Breast epithelium (tissue), 4 donors: ENCODE measurements at regions not wholly inside any gene's neighbourhood (a gene's known extent, or its start where the extent isn't known, plus 50 kb on each side); places are given as distances from the start of the nearest gene placed in this dataset.

Source experiments
- DNase-seq, 2 donors: peaks; one replicate each; pipeline ENCODE4 v3.0.0-alpha.2; 2019; ENCODE audit warnings: low spot score in 2 of 2
- H3K27ac ChIP-seq, 2 donors: fragments of 200-600 bp; sonication (generic) in 1 of 2; one replicate each; pipeline ENCODE4 v1.5.1; 2016 to 2019; ENCODE audit warnings: mild to moderate bottlenecking in 1 of 2
- H3K27me3 ChIP-seq, 2 donors: fragments of 200-600 bp; sonication (generic) in 1 of 2; one replicate each; pipeline versions ENCODE4 v1.5.1 to v1.6.0; 2017 to 2019; ENCODE audit warnings: control low read depth in 1 of 2, mild to moderate bottlenecking in 1 of 2
- H3K36me3 ChIP-seq: fragments of 200-600 bp; one replicate; pipeline ENCODE4 v1.5.1; 2019
- H3K4me1 ChIP-seq, 2 donors: fragments of 200-600 bp; sonication (generic); one replicate each; pipeline ENCODE4 v1.5.1; 2016 to 2019; ENCODE audit warnings: control low read depth in 1 of 2
- H3K4me3 ChIP-seq, 3 donors: fragments of 200-600 bp; sonication (generic); 1 replicate in 2 of 3; 2 replicates in 1 of 3; pipeline ENCODE4 v1.5.1; 2016 to 2019; ENCODE audit warnings: mild to moderate bottlenecking in 3 of 3, moderate library complexity in 2 of 3
- H3K9me3 ChIP-seq, 2 donors: fragments of 200-600 bp; sonication (generic) in 1 of 2; one replicate each; pipeline ENCODE4 v1.5.1; 2016 to 2019; ENCODE audit warnings: control low read depth in 1 of 2
- POLR2A ChIP-seq: fragments of 450-650 bp; IDR thresholded peaks from one replicate; pipeline ENCODE4 v1.6.1; 2016; ENCODE audit warnings: antibody characterized with exemption, mild to moderate bottlenecking, moderate library complexity
- POLR2AphosphoS5 ChIP-seq, 3 donors: sonication (generic); formaldehyde crosslinking; IDR thresholded peaks; one replicate each; pipeline ENCODE4 v1.6.1; 2017; ENCODE audit warnings: antibody characterized with exemption in 3 of 3
- intact Hi-C: fragments of 100-400 bp; cut with DNase I; formaldehyde crosslinking; loops from one replicate; pipeline ENCODE4 v1.15.1; 2023; ENCODE audit warnings: low total_unique reads
- TF ChIP-seq, protein P1 (sequence below), 3 donors: fragments of 450-650 bp; IDR thresholded peaks; one replicate each; pipeline ENCODE4 v1.5.1; 2016 to 2017; ENCODE audit warnings: antibody characterized with exemption in 3 of 3, mild to moderate bottlenecking in 3 of 3, moderate library complexity in 3 of 3

DNA sequence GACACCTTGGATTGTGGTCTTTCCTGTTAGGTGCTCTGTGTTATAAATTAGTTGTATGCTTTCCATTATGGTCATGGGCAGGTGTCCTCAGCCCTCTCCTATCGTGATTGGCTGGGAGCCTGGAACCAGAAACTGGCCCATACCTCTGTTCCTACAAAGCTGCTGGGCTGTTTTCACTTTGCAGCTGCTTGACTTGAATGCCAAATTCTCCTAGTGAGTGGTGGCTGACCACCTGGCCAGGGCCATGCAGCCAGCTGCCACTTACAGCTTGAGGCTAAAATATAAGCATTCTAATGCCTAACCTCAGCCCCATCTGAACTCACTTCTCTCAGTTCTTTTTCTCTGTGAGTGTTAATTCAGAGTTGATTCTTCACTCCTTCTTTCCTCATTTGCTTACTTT lies 239.3 kb upstream of the GBE1 start:
- Histone ChIP-seq H3K4me3 (no peak overlapping the region), H3K27me3 (no peaks in the 10 kb centered on the region), H3K9me3 (no peaks in the 10 kb centered on the region), H3K36me3 (no peaks in the 10 kb centered on the region), H3K27ac (no peak overlapping the region), H3K4me1 (no peaks in the 10 kb centered on the region)
- TF ChIP-seq POLR2A: no peak
- no peak for TF ChIP-seq POLR2AphosphoS5 (IDR thresholded peaks at IDR 0.05)
- TF ChIP-seq, protein P1, sequence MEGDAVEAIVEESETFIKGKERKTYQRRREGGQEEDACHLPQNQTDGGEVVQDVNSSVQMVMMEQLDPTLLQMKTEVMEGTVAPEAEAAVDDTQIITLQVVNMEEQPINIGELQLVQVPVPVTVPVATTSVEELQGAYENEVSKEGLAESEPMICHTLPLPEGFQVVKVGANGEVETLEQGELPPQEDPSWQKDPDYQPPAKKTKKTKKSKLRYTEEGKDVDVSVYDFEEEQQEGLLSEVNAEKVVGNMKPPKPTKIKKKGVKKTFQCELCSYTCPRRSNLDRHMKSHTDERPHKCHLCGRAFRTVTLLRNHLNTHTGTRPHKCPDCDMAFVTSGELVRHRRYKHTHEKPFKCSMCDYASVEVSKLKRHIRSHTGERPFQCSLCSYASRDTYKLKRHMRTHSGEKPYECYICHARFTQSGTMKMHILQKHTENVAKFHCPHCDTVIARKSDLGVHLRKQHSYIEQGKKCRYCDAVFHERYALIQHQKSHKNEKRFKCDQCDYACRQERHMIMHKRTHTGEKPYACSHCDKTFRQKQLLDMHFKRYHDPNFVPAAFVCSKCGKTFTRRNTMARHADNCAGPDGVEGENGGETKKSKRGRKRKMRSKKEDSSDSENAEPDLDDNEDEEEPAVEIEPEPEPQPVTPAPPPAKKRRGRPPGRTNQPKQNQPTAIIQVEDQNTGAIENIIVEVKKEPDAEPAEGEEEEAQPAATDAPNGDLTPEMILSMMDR (IDR thresholded peaks at IDR 0.05): no peak
- intact Hi-C loops: no loop called here
- DNase-seq: no peak

DNA sequence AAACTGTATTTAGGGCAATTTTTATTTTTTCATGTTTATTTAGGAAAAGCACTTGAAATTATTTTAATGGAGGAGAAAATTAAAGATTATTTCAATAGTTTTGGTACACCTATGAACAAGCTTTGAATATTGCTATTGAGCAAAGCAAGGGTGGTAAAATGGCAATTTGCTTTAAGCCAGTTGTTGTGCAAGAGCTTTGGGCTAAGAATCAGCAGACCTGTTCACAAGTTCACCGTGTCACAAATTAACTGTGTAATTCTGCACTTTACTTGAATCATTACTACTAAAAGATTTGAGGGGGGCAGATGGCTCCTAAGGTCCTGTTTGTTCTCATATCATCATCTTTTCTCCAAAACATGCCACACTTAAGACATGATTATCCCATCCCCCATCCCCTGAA lies 238.9 kb upstream of the GBE1 start:
- Histone ChIP-seq H3K27me3 (no peaks in the 10 kb centered on the region), H3K4me3 (no peak overlapping the region), H3K36me3 (no peaks in the 10 kb centered on the region), H3K9me3 (no peaks in the 10 kb centered on the region), H3K27ac (no peak overlapping the region), H3K4me1 (no peaks in the 10 kb centered on the region)
- intact Hi-C loops: no loop called here
- TF ChIP-seq, protein P1 (IDR thresholded peaks at IDR 0.05): no peak
- no peak for TF ChIP-seq POLR2AphosphoS5 (IDR thresholded peaks at IDR 0.05)
- TF ChIP-seq POLR2A: no peak
- no peak for DNase-seq

GRCh38 chr3:81998907-81999306 lies 237.5 kb upstream of the GBE1 start:
- Histone ChIP-seq H3K9me3 (no peaks in the 10 kb centered on the region), H3K27ac (no peak overlapping the region), H3K36me3 (no peaks in the 10 kb centered on the region), H3K4me3 (no peak overlapping the region), H3K27me3 (no peaks in the 10 kb centered on the region), H3K4me1 (no peaks in the 10 kb centered on the region)
- no peak for TF ChIP-seq POLR2AphosphoS5 (IDR thresholded peaks at IDR 0.05)
- TF ChIP-seq, protein P1 (IDR thresholded peaks at IDR 0.05): no peak
- TF ChIP-seq POLR2A: no peak
- intact Hi-C loops: no loop called here
- DNase-seq: no peak

- Histone ChIP-seq H3K27me3 (no peaks in the 10 kb centered on the region), H3K9me3 (no peaks in the 10 kb centered on the region), H3K4me1 (no peaks in the 10 kb centered on the region), H3K27ac (no peak overlapping the region), H3K36me3 (no peaks in the 10 kb centered on the region), H3K4me3 (no peak overlapping the region)
- TF ChIP-seq, protein P1 (IDR thresholded peaks at IDR 0.05): no peak
- no peak for TF ChIP-seq POLR2A
- no peak for TF ChIP-seq POLR2AphosphoS5 (IDR thresholded peaks at IDR 0.05)
- intact Hi-C loops: no loop called here
- no peak for DNase-seq
Measured at GRCh38 chr3:81998139-81998755, 236.8 kb upstream of the GBE1 start.

GRCh38 chr3:81997390-81997789 lies 235.9 kb upstream of the GBE1 start:
- Histone ChIP-seq H3K27me3 (no peaks in the 10 kb centered on the region), H3K27ac (no peak overlapping the region), H3K36me3 (no peaks in the 10 kb centered on the region), H3K9me3 (no peaks in the 10 kb centered on the region), H3K4me1 (no peaks in the 10 kb centered on the region), H3K4me3 (no peak overlapping the region)
- intact Hi-C loops: no loop called here
- TF ChIP-seq POLR2A (no peak), POLR2AphosphoS5 (IDR thresholded peaks at IDR 0.05) (no peak)
- TF ChIP-seq, protein P1 (IDR thresholded peaks at IDR 0.05): no peak
- no peak for DNase-seq
